ENCODE measurements at regions not wholly inside any gene's neighbourhood (a gene's known extent, or its start where the extent isn't known, plus 50 kb on each side); places are given as distances from the start of the nearest gene placed in this dataset.

DNA sequence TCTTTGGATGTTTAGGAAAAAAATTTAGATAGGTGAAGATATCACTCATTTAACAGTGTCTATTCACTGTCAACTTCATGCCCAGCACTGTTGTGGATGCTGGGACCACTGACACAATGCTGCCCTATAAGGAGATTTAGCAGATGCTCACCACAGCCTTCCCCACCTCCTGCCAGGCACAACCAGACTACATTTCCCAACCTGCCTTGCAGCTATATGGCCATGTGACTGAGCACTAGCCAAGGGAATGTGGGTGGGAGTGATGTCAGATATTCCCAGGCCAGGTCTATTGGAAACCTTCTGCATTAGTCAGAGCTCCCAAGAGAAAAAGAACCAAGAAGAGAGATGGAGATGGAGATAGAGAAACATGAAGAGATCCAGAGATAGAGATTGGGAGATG lies 302.6 kb upstream of the TAS2R1 start:
- TF ChIP-seq, protein P1, sequence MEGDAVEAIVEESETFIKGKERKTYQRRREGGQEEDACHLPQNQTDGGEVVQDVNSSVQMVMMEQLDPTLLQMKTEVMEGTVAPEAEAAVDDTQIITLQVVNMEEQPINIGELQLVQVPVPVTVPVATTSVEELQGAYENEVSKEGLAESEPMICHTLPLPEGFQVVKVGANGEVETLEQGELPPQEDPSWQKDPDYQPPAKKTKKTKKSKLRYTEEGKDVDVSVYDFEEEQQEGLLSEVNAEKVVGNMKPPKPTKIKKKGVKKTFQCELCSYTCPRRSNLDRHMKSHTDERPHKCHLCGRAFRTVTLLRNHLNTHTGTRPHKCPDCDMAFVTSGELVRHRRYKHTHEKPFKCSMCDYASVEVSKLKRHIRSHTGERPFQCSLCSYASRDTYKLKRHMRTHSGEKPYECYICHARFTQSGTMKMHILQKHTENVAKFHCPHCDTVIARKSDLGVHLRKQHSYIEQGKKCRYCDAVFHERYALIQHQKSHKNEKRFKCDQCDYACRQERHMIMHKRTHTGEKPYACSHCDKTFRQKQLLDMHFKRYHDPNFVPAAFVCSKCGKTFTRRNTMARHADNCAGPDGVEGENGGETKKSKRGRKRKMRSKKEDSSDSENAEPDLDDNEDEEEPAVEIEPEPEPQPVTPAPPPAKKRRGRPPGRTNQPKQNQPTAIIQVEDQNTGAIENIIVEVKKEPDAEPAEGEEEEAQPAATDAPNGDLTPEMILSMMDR (IDR thresholded peaks at IDR 0.05; ENCODE audit: poor library complexity): no peak
- no peak for TF ChIP-seq EZH2 (IDR thresholded peaks at IDR 0.05; ENCODE audit: borderline replicate concordance)
- TF ChIP-seq EZH2phosphoT487 (IDR thresholded peaks at IDR 0.05; ENCODE audit: low read depth, severe bottlenecking, unreplicated experiment): no peak

Measured in hepatocyte (in vitro differentiated cells).